Type B pancreatic cell (in vitro differentiated cells): ENCODE measurements at regions not wholly inside any gene's neighbourhood (a gene's known extent, or its start where the extent isn't known, plus 50 kb on each side); places are given as distances from the start of the nearest gene placed in this dataset.
"Not testable (repeated sequence)": the region's sequence is repeated elsewhere in the genome, so short reads cannot be mapped to it uniquely, and the experiment has no call there.

Experiments used
- DNase-seq: peaks from one replicate; pipeline ENCODE4 v3.0.0; 2021; ENCODE audit warnings: mixed read lengths; ENCODE audit not compliant: unreplicated experiment; ENCODE audit errors: extremely low spot score
- H3K27ac Mint-ChIP-seq: 2 replicates; pipeline ENCODE4 v1.8.0; 2021; ENCODE audit warnings: mild to moderate bottlenecking, mixed read lengths
- H3K27me3 Mint-ChIP-seq: 2 replicates; pipeline ENCODE4 v1.8.0; 2021; ENCODE audit warnings: mixed read lengths
- H3K36me3 Mint-ChIP-seq: 2 replicates; pipeline ENCODE4 v1.8.0; 2021; ENCODE audit warnings: mixed read lengths
- H3K4me1 Mint-ChIP-seq: one replicate; pipeline ENCODE4 v1.8.0; 2021; ENCODE audit warnings: mixed read lengths; ENCODE audit not compliant: unreplicated experiment
- H3K4me3 Mint-ChIP-seq: 2 replicates; pipeline ENCODE4 v1.8.0; 2021; ENCODE audit warnings: mild to moderate bottlenecking, mixed read lengths
- H3K9me3 Mint-ChIP-seq: 2 replicates; pipeline ENCODE4 v1.8.0; 2021; ENCODE audit warnings: mixed read lengths

DNA sequence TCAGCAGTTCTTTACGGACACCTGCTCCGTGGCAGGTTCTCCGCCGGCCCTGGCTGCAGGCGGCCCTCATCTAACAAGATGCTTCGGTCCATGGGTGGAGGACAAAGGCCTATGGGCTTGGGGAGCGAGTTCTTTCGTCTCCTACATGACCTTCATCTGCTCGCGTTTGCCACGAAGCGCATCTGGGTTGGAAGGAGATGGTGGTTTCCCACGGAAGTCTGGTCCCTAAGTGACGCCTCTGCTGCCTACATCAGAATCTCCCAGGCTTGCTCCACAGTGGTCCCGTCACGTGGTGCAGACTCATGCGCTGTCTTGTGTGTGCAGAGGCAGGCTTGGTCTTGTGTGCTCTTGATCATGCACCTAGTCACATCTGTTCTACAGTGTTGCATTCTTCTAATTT, 341.7 kb downstream of the CACNA1B start:
- H3K4me1 Mint-ChIP-seq, H3K4me3 Mint-ChIP-seq, H3K27me3 Mint-ChIP-seq, DNase-seq, H3K27ac Mint-ChIP-seq, H3K9me3 Mint-ChIP-seq, H3K36me3 Mint-ChIP-seq: not testable (repeated sequence)

DNA sequence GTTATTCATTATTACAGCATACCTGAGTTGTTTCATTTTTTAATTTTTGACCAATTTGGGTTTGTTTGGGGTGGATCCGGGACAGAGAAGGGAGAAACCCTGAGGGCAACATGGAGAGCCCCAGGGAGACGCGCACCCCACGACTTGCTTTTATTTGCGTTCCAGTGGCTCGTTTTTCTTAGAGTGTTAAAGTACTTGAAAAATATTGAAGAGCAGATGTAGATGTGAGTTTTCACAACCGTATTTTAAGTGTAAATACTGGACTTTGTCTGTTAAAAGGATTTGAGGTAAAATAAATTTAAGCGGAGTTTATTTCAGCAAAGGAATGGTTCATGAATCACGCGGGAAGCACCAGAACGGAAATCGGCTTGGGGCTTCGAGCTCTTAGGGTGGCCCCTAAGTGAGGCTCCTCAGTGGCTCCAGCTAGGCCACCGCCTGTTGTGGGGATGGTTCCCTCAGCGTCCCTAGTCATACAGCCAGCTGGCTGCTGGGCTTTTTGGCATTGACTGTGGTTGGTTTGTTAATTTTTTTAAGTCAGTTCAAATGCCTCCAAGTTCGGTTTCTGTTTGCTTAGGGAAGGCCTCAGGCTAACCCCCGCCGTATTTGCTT, 344.0 kb downstream of the CACNA1B start:
- not testable (repeated sequence) for H3K9me3 Mint-ChIP-seq, H3K4me1 Mint-ChIP-seq, H3K27ac Mint-ChIP-seq, H3K36me3 Mint-ChIP-seq, DNase-seq, H3K27me3 Mint-ChIP-seq
- peak overlapping the region; percentile 66 for H3K4me3 Mint-ChIP-seq

DNA sequence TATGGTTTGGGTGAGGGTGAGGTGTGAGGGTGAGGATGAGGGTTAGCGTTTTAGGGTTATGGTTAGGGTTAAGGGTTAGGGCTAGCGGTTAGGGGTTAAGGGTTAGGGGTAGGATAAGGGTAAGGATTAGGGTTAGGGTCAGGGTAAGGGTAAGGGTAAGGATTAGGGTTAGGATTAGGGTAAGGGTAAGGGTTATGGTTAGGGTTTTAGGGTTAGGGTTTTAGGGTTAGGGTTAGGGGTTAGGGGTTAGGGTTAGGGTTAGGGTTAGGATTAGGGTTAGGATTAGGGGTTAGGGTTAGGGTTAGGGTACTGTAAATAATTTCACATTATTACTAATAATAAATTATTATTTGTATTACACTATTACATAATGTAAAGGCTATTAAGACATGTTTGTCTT, 359.5 kb downstream of the CACNA1B start:
- H3K4me1 Mint-ChIP-seq, H3K9me3 Mint-ChIP-seq, H3K27ac Mint-ChIP-seq, H3K27me3 Mint-ChIP-seq, H3K36me3 Mint-ChIP-seq, H3K4me3 Mint-ChIP-seq, DNase-seq: not testable (repeated sequence)

- not testable (repeated sequence) for H3K4me3 Mint-ChIP-seq, H3K9me3 Mint-ChIP-seq, H3K4me1 Mint-ChIP-seq, H3K27ac Mint-ChIP-seq, DNase-seq, H3K36me3 Mint-ChIP-seq, H3K27me3 Mint-ChIP-seq
Measured at GRCh38 chr9:138282903-138283302, 405.3 kb downstream of the CACNA1B start.
